ENCODE measurements at regions not wholly inside any gene's neighbourhood (a gene's known extent, or its start where the extent isn't known, plus 50 kb on each side); places are given as distances from the start of the nearest gene placed in this dataset.

DNA sequence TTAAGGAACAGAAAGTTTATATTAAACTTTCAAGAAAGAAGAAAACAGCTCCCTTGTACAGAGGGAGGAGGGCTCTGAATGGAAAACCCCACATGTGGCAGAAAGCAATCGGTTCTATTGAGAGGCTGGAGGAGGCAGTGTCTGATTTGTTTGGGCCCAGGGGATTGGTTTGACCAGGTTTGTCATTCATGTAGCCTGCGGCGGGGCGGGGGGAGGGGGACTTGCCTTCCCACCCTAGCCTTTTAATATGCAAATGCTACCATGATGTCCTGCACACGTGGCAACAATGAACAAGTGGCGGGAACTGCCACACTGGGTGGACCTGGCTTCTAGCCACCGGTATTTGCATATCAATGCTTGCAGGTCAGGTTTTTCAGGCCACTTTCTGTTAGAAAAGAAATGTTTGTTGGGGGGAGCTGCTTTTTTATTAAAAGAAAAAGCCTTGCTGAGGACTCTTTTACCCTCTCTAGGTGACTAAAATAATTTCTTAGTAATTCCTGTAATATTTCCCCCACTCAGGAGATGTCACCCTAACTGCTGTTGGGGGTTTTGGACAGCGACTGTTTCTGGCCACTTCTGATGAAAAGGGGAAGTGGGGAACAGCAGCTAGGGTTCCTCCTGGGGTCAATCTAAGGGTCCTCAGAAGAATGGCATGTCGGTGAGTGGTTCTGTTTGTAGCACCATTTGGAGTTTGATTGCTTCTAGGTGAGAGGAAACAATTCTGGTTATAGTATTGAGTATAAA, 691.2 kb downstream of the TBL1XR1 start:
- Histone ChIP-seq H3K4me3 (no peak overlapping the region), H3K36me3 (no peaks in the 10 kb centered on the region), H3K9me3 (no peaks in the 10 kb centered on the region), H3K4me1 (no peaks in the 10 kb centered on the region), H3K27me3 (no peaks in the 10 kb centered on the region), H3K27ac (no peak overlapping the region)
- no peak for DNase-seq
- no peak for FAIRE-seq
- intact Hi-C loops (cut with DNase I), result no loop called here
- 63 to 74% methylated on average over 9 of the region's 9 CpGs for WGBS, 2 donors
- TF ChIP-seq, protein P1, sequence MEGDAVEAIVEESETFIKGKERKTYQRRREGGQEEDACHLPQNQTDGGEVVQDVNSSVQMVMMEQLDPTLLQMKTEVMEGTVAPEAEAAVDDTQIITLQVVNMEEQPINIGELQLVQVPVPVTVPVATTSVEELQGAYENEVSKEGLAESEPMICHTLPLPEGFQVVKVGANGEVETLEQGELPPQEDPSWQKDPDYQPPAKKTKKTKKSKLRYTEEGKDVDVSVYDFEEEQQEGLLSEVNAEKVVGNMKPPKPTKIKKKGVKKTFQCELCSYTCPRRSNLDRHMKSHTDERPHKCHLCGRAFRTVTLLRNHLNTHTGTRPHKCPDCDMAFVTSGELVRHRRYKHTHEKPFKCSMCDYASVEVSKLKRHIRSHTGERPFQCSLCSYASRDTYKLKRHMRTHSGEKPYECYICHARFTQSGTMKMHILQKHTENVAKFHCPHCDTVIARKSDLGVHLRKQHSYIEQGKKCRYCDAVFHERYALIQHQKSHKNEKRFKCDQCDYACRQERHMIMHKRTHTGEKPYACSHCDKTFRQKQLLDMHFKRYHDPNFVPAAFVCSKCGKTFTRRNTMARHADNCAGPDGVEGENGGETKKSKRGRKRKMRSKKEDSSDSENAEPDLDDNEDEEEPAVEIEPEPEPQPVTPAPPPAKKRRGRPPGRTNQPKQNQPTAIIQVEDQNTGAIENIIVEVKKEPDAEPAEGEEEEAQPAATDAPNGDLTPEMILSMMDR (IDR thresholded peaks at IDR 0.05), result no peak
- ATAC-seq, result no peak

DNA sequence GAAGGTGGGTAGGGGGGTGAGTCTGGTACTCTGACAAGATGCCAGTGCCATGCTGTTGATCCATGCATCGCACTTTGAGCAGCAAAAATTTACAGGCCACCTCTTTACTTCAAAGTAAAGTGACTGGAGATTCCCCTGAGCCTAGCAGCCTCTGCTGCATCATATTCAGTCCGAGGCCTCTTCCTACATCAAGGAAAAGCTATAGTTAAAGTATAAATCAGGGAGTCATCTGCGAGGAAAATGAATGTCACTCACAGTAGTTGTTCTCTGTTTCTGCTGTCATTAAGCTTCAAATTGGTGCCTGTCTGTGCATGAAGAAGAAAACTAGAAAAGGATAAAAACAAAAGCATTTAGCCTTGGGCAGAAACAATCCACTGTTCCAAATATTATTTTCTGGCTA, 706.2 kb downstream of the TBL1XR1 start:
- no peaks in the 10 kb centered on the region for H3K27me3 ChIP-seq

DNA sequence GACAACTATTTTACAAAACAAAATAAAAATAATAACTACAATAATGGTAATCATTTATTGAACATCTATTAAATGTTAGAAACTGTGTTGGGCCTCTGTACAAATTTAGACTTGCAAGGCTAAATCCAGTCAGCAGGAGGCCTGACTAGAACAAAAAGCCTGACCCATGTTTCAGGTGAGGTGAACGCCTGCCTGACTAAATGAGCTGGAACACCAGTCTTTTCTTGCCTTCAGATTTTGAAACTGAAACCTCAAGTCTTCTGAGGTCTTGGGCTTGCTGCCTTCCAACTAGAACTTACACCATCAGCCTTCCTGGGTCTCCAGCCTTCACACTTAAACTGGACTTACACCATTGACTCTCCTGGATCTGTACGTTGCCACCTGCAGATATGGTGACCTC, 706.9 kb downstream of the TBL1XR1 start:
- no peaks in the 10 kb centered on the region for H3K36me3 ChIP-seq
- FAIRE-seq (no peak), ATAC-seq (no peak), DNase-seq (no peak)
- no peak overlapping the region for H3K4me3 ChIP-seq
- TF ChIP-seq, protein P1 (IDR thresholded peaks at IDR 0.05), result no peak
- intact Hi-C loops (cut with DNase I), result no loop called here
- no peak overlapping the region for H3K27ac ChIP-seq
- H3K4me1 ChIP-seq, result no peaks in the 10 kb centered on the region
- H3K27me3 ChIP-seq, result no peaks in the 10 kb centered on the region
- no peaks in the 10 kb centered on the region for H3K9me3 ChIP-seq
- WGBS, 2 donors, result 87 to 98% methylated on average over 2 of the region's 2 CpGs

More for the DNA sequence above, 706.2 kb downstream of the TBL1XR1 start:
- intact Hi-C loops (cut with DNase I), result no loop called here
- DNase-seq (no peak), FAIRE-seq (no peak), ATAC-seq (no peak)
- Histone ChIP-seq H3K36me3 (no peaks in the 10 kb centered on the region), H3K27ac (no peak overlapping the region), H3K4me1 (no peaks in the 10 kb centered on the region), H3K4me3 (no peak overlapping the region), H3K9me3 (no peaks in the 10 kb centered on the region)
- TF ChIP-seq, protein P1 (IDR thresholded peaks at IDR 0.05), result no peak
- 68 to 75% methylated on average over 3 of the region's 3 CpGs for WGBS, 2 donors

DNA sequence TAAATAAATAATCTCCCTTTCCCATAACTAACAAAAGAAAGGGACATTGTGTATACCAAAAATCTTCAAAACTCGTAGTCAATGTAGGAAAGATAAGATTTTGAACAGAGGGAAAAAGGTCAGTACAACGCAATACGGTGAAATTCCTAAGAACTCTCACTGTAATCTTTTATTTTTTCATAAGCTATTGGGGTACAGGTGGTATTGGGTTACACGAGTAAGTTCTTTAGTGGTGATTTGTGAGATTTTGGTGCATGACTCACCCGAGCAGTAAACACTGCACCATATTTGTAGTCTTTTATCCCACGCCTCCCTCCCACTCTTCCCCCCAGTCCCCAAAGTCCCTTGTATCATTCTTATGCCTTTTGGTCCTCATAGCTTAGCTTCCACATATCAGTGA, 718.0 kb downstream of the TBL1XR1 start:
- no peaks in the 10 kb centered on the region for H3K36me3 ChIP-seq
- no peak overlapping the region for H3K4me3 ChIP-seq
- no peak overlapping the region for H3K27ac ChIP-seq
- no peak for DNase-seq
- no peak for FAIRE-seq
- no peaks in the 10 kb centered on the region for H3K4me1 ChIP-seq
- no peaks in the 10 kb centered on the region for H3K9me3 ChIP-seq
- WGBS, 2 donors, result 65 to 69% methylated on average over 6 of the region's 6 CpGs
- no peak for ATAC-seq
- intact Hi-C loops (cut with DNase I), result no loop called here
- H3K27me3 ChIP-seq, result no peaks in the 10 kb centered on the region
- TF ChIP-seq, protein P1 (IDR thresholded peaks at IDR 0.05), result no peak

DNA sequence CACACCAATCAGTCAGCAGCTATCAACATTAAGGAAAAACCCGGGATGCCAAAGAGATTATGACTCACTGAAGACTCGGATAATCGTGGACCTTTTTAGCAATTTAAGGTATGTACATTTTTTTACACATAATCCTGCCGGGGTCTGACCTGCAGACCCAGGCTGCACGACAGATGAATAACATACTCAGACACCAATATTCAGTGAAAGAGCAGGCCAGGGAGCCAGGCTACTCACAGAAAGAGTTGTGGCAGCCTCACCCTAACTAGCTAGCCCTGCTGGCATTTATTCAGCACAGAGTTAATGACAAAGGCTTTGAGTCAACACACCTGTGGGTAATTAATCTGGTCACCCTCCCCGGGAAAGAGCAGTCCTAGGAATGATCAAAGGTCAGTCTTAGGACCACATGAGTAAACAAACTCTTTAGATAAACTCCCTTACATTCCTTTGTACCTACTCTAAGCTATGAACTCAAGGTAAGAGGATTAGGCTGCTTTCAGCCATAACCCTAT, 727.5 kb downstream of the TBL1XR1 start:
- Histone ChIP-seq H3K4me1 (no peaks in the 10 kb centered on the region), H3K27me3 (no peaks in the 10 kb centered on the region), H3K9me3 (no peaks in the 10 kb centered on the region), H3K27ac (no peak overlapping the region), H3K4me3 (no peak overlapping the region), H3K36me3 (no peaks in the 10 kb centered on the region)
- ATAC-seq (no peak), FAIRE-seq (no peak), DNase-seq (no peak)
- intact Hi-C loops (cut with DNase I), result no loop called here
- WGBS, 2 donors, result 45 to 61% methylated on average over 6 of the region's 6 CpGs
- TF ChIP-seq, protein P1 (IDR thresholded peaks at IDR 0.05), result no peak
